A549 (cell line): ENCODE measurements at regions not wholly inside any gene's neighbourhood (a gene's known extent, or its start where the extent isn't known, plus 50 kb on each side); places are given as distances from the start of the nearest gene placed in this dataset.

Experiments
- ATAC-seq, 2 experiments: fragments of 200-7000 bp in 1 of 2; fragments of >200 bp in 1 of 2; cut with Nextera tagmentation in 1 of 2; cut with Tn5 transposase in 1 of 2; 3 replicates each; pipeline versions ENCODE4 v1.8.0 to v1.9.1; 2018 to 2020; ENCODE audit warnings: mild to moderate bottlenecking in 1 of 2, moderate library complexity in 1 of 2
- CTCF ChIA-PET: fragments of 300-600 bp; sonication (Branson Sonifier 250); formaldehyde crosslinking; extraction: SDS; loops from one replicate; lab custom pipeline; 2021; ENCODE audit warnings: antibody characterized with exemption, inconsistent platforms; lab: Yijun Ruan, JAX
- POLR2A ChIA-PET: fragments of 350-600 bp; formaldehyde crosslinking; extraction: SDS; loops from one replicate; lab custom pipeline; 2021; ENCODE audit warnings: antibody characterized with exemption, inconsistent platforms; lab: Yijun Ruan, JAX
- DNase-seq, 2 experiments: peaks; one replicate each; pipeline versions ENCODE4 v3.0.0 to v3.0.0-alpha.2; 2011 to 2016; ENCODE audit warnings: low read depth in 1 of 2, low spot score in 1 of 2
- FAIRE-seq: peaks from 2 replicates; lab custom pipeline; 2011; peaks lifted over from hg19 to GRCh38; lab: Jason Lieb, UNC
- H3K27ac ChIP-seq, 2 experiments: fragments of >200 bp; sonication (Bioruptor Twin); formaldehyde crosslinking; 3 replicates each; pipeline ENCODE4 v1.5.1; 2016 to 2017
- H3K4me1 ChIP-seq: fragments of >200 bp; sonication (Bioruptor Twin); formaldehyde crosslinking; 3 replicates; pipeline ENCODE4 v1.6.1; 2016
- H3K4me2 ChIP-seq: fragments of >200 bp; sonication (Bioruptor Twin); formaldehyde crosslinking; 3 replicates; pipeline ENCODE4 v1.6.1; 2016
- H3K4me3 ChIP-seq: fragments of >200 bp; sonication (Bioruptor Twin); formaldehyde crosslinking; 3 replicates; pipeline ENCODE4 v1.5.1; 2016
- H3K9me3 ChIP-seq: fragments of >200 bp; sonication (Bioruptor Twin); formaldehyde crosslinking; 3 replicates; pipeline ENCODE4 v1.6.1; 2016
- CBX2 ChIP-seq: fragments of 200-600 bp; sonication (generic); IDR thresholded peaks from 2 replicates; pipeline ENCODE4 v1.6.1; 2016; ENCODE audit warnings: low read depth, mild to moderate bottlenecking, borderline replicate concordance
- CHD4 ChIP-seq: fragments of 200-600 bp; sonication (generic); IDR thresholded peaks from 2 replicates; pipeline ENCODE4 v1.6.1; 2016; ENCODE audit warnings: antibody characterized with exemption, mild to moderate bottlenecking, borderline replicate concordance
- CTCF ChIP-seq: fragments of >200 bp; sonication (Bioruptor Twin); formaldehyde crosslinking; IDR thresholded peaks from 3 replicates; pipeline ENCODE4 v1.5.1; 2016
- EHF ChIP-seq: fragments of 250-450 bp; sonication (Bioruptor Pico); IDR thresholded peaks from 2 replicates; pipeline ENCODE4 v1.5.0; 2020; ENCODE audit warnings: mild to moderate bottlenecking
- EHMT2 ChIP-seq: fragments of 200-600 bp; sonication (generic); IDR thresholded peaks from 2 replicates; pipeline ENCODE4 v1.6.1; 2016; ENCODE audit warnings: antibody characterized with exemption, low read depth, mild to moderate bottlenecking, moderate library complexity
- ELK1 ChIP-seq: fragments of 150-350 bp; IDR thresholded peaks from 2 replicates; pipeline ENCODE4 v1.6.1; 2014; ENCODE audit warnings: low read depth, mild to moderate bottlenecking, low read length
- EP300 ChIP-seq, 2 experiments: fragments of >200 bp; sonication (Bioruptor Twin); formaldehyde crosslinking; IDR thresholded peaks; 2 replicates in 1 of 2; 3 replicates in 1 of 2; pipeline ENCODE4 v1.6.1; 2016 to 2017
- ESRRA ChIP-seq: fragments of 150-350 bp; IDR thresholded peaks from 2 replicates; pipeline ENCODE4 v1.6.1; 2014; ENCODE audit warnings: mild to moderate bottlenecking, low read length, borderline replicate concordance
- FOSL2 ChIP-seq, 2 experiments: fragments of 450-650 bp in 1 of 2; fragments of >200 bp in 1 of 2; sonication (Bioruptor Twin) in 1 of 2; formaldehyde crosslinking; IDR thresholded peaks; 2 replicates each; pipeline versions ENCODE4 v1.5.0 to v1.6.1; 2016 to 2020; ENCODE audit warnings: mild to moderate bottlenecking in 1 of 2, moderate library complexity in 1 of 2
- HDAC2 ChIP-seq: fragments of 200-600 bp; sonication (generic); IDR thresholded peaks from 2 replicates; pipeline ENCODE4 v1.6.1; 2016
- HES2 ChIP-seq: fragments of >200 bp; sonication (Bioruptor Twin); formaldehyde crosslinking; IDR thresholded peaks from 2 replicates; pipeline ENCODE4 v1.6.1; 2016
- HMGXB4 ChIP-seq: fragments of 250-450 bp; sonication (Bioruptor Pico); IDR thresholded peaks from 2 replicates; pipeline ENCODE4 v1.5.0; 2021; ENCODE audit warnings: mild to moderate bottlenecking, moderate library complexity, borderline replicate concordance
- HOXB13 ChIP-seq: fragments of 250-450 bp; sonication (Bioruptor Pico); IDR thresholded peaks from 2 replicates; pipeline ENCODE4 v1.5.0; 2020; ENCODE audit warnings: low read depth, mild to moderate bottlenecking, moderate library complexity
- HOXB5 ChIP-seq: fragments of 250-450 bp; sonication (Bioruptor Pico); IDR thresholded peaks from 2 replicates; pipeline ENCODE4 v1.5.0; 2020; ENCODE audit warnings: mild to moderate bottlenecking, moderate library complexity
- JUN ChIP-seq, 2 experiments: fragments of >200 bp; sonication (Bioruptor Twin); formaldehyde crosslinking; IDR thresholded peaks; 2 replicates in 1 of 2; 3 replicates in 1 of 2; pipeline ENCODE4 v1.6.1; 2016 to 2017
- KDM5A ChIP-seq: fragments of 200-600 bp; sonication (generic); IDR thresholded peaks from 2 replicates; pipeline ENCODE4 v1.6.1; 2016; ENCODE audit warnings: antibody characterized with exemption, mild to moderate bottlenecking
- MAX ChIP-seq: IDR thresholded peaks from 2 replicates; pipeline ENCODE4 v1.6.1; 2012
- MAZ ChIP-seq: fragments of 150-350 bp; IDR thresholded peaks from 2 replicates; pipeline ENCODE4 v1.6.1; 2014; ENCODE audit warnings: antibody characterized with exemption, low read depth, low read length, borderline replicate concordance
- MYC ChIP-seq: IDR thresholded peaks from 2 replicates; pipeline ENCODE4 v1.6.1; 2012; ENCODE audit warnings: mild to moderate bottlenecking, inconsistent platforms, low read length, improper control_type of control experiment, borderline replicate concordance
- NFE2L2 ChIP-seq: fragments of 150-350 bp; conservative IDR thresholded peaks from 2 replicates; pipeline ENCODE4 v1.6.1; 2014; ENCODE audit warnings: low read length
- NR3C1 ChIP-seq: fragments of >200 bp; sonication (Bioruptor Twin); formaldehyde crosslinking; IDR thresholded peaks from 3 replicates; pipeline ENCODE4 v1.6.1; 2017
- RCOR1 ChIP-seq: fragments of 150-350 bp; IDR thresholded peaks from 2 replicates; pipeline ENCODE4 v1.6.1; 2014; ENCODE audit warnings: antibody characterized with exemption, low read length, low read depth
- RNF2 ChIP-seq: fragments of 200-600 bp; sonication (generic); IDR thresholded peaks from 2 replicates; pipeline ENCODE4 v1.6.1; 2016; ENCODE audit warnings: low read depth, mild to moderate bottlenecking, antibody characterized with exemption, moderate library complexity, borderline replicate concordance
- SMC3 ChIP-seq: fragments of >200 bp; sonication (Bioruptor Twin); formaldehyde crosslinking; IDR thresholded peaks from 3 replicates; pipeline ENCODE4 v1.6.1; 2018; ENCODE audit warnings: inconsistent platforms
- TFCP2L1 ChIP-seq: fragments of 250-450 bp; sonication (Bioruptor Pico); IDR thresholded peaks from 2 replicates; pipeline ENCODE4 v1.5.0; 2021; ENCODE audit warnings: mild to moderate bottlenecking
- USF2 ChIP-seq: fragments of 450-650 bp; IDR thresholded peaks from 2 replicates; pipeline ENCODE4 v1.6.1; 2014; ENCODE audit warnings: antibody characterized with exemption
- ZFP36 ChIP-seq: fragments of 450-650 bp; IDR thresholded peaks from 2 replicates; pipeline ENCODE4 v1.6.1; 2014; ENCODE audit warnings: borderline replicate concordance; ENCODE audit not compliant: partially characterized antibody
- ZNF302 ChIP-seq: fragments of 250-450 bp; sonication (Bioruptor Pico); IDR thresholded peaks from 2 replicates; pipeline ENCODE4 v1.9.0; 2021; ENCODE audit warnings: inconsistent platforms, mild to moderate bottlenecking, moderate library complexity
- WGBS: methylation state at CpG from one replicate; pipeline ENCODE4 v1.1.6; 2017; ENCODE audit errors: missing lambda C conversion rate; 5-methylcytosine and 5-hydroxymethylcytosine counted together

GRCh38 chr5:34487956-34488355, 168.2 kb upstream of the RAI14 start:
- POLR2A ChIA-PET: interaction anchor here (0.8 kb wide), 1 partner anchor 11 kb away, joined by 3 read pairs; no protein-coding TSS in a partner anchor
- TF ChIP-seq KDM5A: no peak
- no peak for TF ChIP-seq HOXB13 (CRISPR knock-in tag)
- no peak for TF ChIP-seq RCOR1
- no peak for TF ChIP-seq MAZ
- TF ChIP-seq ZFP36: no peak
- no peak for TF ChIP-seq HDAC2
- no peak for TF ChIP-seq TFCP2L1 (CRISPR knock-in tag)
- no peak for TF ChIP-seq EHF (CRISPR knock-in tag)
- no peak for TF ChIP-seq CBX2
- TF ChIP-seq SMC3: no peak
- no peak for TF ChIP-seq CHD4
- TF ChIP-seq HMGXB4 (CRISPR knock-in tag): no peak
- no peak for TF ChIP-seq ZNF302 (CRISPR knock-in tag)
- TF ChIP-seq CTCF: no peak
- TF ChIP-seq HES2: no peak
- no peak for TF ChIP-seq NFE2L2
- TF ChIP-seq HOXB5 (CRISPR knock-in tag): no peak
- TF ChIP-seq, all 56 proteins: peak for 0
- CTCF ChIA-PET: interaction anchor here (0.7 to 34.1 kb wide), 7 partner anchors 7 to 412 kb away, joined by 3 to 621 read pairs (median 35); no protein-coding TSS in a partner anchor

GRCh38 chr5:34488984-34489383, 167.1 kb upstream of the RAI14 start:
- WGBS: 55% methylated on average over 4 of the region's 4 CpGs
- Histone ChIP-seq H3K9me3 (no peaks in the 10 kb centered on the region), H3K4me3 (no peak overlapping the region), H3K27ac (0 out of 6 replicates have a peak overlapping the region, but pooled peaks of 1 of the 2 experiments have one; percentile 30), H3K4me1 (peaks cover 28% of the 10 kb centered on the region), H3K4me2 (no peak overlapping the region)
- ATAC-seq (no peak), FAIRE-seq (no peak), DNase-seq (no peak)
- CTCF ChIA-PET: interaction anchor here (1.2 to 34.1 kb wide), 5 partner anchors 9 to 411 kb away, joined by 5 to 621 read pairs (median 40); no protein-coding TSS in a partner anchor
- POLR2A ChIA-PET: no interaction called here
- TF ChIP-seq HOXB5 (CRISPR knock-in tag) (no peak), ELK1 (no peak), EHMT2 (no peak), MYC (no peak), TFCP2L1 (CRISPR knock-in tag) (no peak), RNF2 (no peak), MAZ (no peak), USF2 (no peak), NR3C1 (no peak), ESRRA (no peak), HMGXB4 (CRISPR knock-in tag) (no peak), MAX (no peak), JUN (IDR thresholded peaks at IDR 0.05) (no peak), HDAC2 (no peak), EP300 (IDR thresholded peaks at IDR 0.05) (no peak), FOSL2 (IDR thresholded peaks at IDR 0.05) (no peak), FOSL2 (CRISPR knock-in tag; IDR thresholded peaks at IDR 0.05) (no peak), EHF (CRISPR knock-in tag) (no peak)

More at GRCh38 chr5:34487956-34488355, 168.2 kb upstream of the RAI14 start:
- H3K9me3 ChIP-seq: no peaks in the 10 kb centered on the region
- no peak overlapping the region for H3K4me3 ChIP-seq
- peak overlapping the region; percentile 66 for H3K4me2 ChIP-seq
- H3K4me1 ChIP-seq: peaks cover 28% of the 10 kb centered on the region
- H3K27ac ChIP-seq: peak overlapping the region; percentile 48 to 62; a peak in 5 of 6 replicates
- FAIRE-seq: no peak
- ATAC-seq: peak in 1 of 2 experiments; percentile 34; a peak in 2 of 6 replicates
- WGBS: 78% methylated on average over 3 of the region's 3 CpGs
- DNase-seq: no peak
